Mesodermal cell (in vitro differentiated cells): ENCODE measurements at regions not wholly inside any gene's neighbourhood (a gene's known extent, or its start where the extent isn't known, plus 50 kb on each side); places are given as distances from the start of the nearest gene placed in this dataset.

ENCODE experiments used
- H3K27ac ChIP-seq: 2 replicates; pipeline ENCODE4 v1.7.0; 2013; ENCODE audit warnings: mild to moderate bottlenecking, low read depth, low read length, moderate library complexity; ENCODE audit not compliant: severe bottlenecking
- H3K36me3 ChIP-seq: 2 replicates; pipeline ENCODE4 v1.7.1; 2013; ENCODE audit warnings: mild to moderate bottlenecking, low read length, moderate library complexity; ENCODE audit not compliant: control insufficient read depth, insufficient read depth
- H3K4me1 ChIP-seq: one replicate; pipeline ENCODE4 v1.7.1; 2013; ENCODE audit warnings: mild to moderate bottlenecking, low read length; ENCODE audit not compliant: insufficient read depth, control insufficient read depth, poor library complexity, severe bottlenecking
- H3K4me3 ChIP-seq: 2 replicates; pipeline ENCODE4 v1.7.0; 2013; ENCODE audit warnings: low read length, control low read depth, mild to moderate bottlenecking; ENCODE audit not compliant: insufficient read depth, poor library complexity, severe bottlenecking; ENCODE audit errors: extremely low read depth
- H3K9me3 ChIP-seq: 2 replicates; pipeline ENCODE4 v1.7.1; 2013; ENCODE audit warnings: mild to moderate bottlenecking, low read length, moderate library complexity; ENCODE audit not compliant: control insufficient read depth
- WGBS, 2 experiments: methylation state at CpG; one replicate each; pipeline ENCODE4 v1.1.5; 2013; ENCODE audit warnings: missing lambda C conversion rate in 2 of 2; ENCODE audit not compliant: insufficient coverage in 2 of 2; 5-methylcytosine and 5-hydroxymethylcytosine counted together

DNA sequence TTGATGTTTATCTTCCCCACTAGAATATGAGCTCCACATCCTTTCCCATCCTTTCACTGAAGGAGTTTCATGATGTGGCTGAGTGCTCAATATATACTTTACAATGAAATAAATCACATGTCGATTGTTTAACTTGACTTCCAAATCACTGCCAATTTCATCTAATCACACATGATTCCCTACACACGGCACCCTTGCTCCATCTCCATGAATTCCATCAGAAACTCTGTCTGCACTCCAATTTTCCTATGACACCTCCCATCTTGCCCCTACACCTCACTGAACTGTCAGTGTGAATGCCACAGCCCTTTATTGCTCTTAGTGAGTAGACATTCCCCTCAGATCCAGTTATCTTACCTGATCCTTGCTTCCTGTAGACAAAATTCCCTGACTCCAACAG is 366.0 kb downstream of the CMPK2 start:
- 89 to 100% methylated on average over 2 of the region's 2 CpGs for whole genome bisulfite sequencing, 2 experiments
- H3K4me1 ChIP-seq: no peaks in the 10 kb centered on the region
- H3K36me3 ChIP-seq: no peaks in the 10 kb centered on the region
- H3K27ac ChIP-seq: no peak overlapping the region
- no peaks in the 10 kb centered on the region for H3K9me3 ChIP-seq
- H3K4me3 ChIP-seq: no peak overlapping the region

DNA sequence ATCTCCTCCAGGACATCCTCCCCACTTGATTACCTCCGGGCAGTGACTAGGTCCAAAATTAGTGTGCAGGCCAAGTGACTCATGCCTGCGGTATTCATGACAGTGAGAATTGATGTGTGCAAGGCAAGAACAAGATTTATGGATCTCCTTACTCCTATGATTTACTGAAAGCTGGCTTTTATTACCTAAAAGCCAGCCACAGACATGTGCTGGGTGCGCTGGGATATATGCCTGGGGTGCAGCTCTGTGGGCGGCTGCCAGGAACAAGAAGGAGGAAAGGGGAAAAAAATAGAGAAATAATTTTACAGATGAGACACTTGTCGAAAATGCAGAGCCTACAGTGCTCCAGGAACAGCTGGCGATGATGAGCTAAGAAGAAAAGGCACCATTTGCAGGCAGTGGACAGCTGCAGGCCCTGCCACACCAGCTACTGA is 359.3 kb downstream of the CMPK2 start:
- Histone ChIP-seq H3K4me3 (no peak overlapping the region), H3K4me1 (peaks cover 4% of the 10 kb centered on the region), H3K9me3 (no peaks in the 10 kb centered on the region), H3K36me3 (no peaks in the 10 kb centered on the region), H3K27ac (no peak overlapping the region)
- WGBS, 2 experiments: 90 to 95% methylated on average over 4 of the region's 6 CpGs

DNA sequence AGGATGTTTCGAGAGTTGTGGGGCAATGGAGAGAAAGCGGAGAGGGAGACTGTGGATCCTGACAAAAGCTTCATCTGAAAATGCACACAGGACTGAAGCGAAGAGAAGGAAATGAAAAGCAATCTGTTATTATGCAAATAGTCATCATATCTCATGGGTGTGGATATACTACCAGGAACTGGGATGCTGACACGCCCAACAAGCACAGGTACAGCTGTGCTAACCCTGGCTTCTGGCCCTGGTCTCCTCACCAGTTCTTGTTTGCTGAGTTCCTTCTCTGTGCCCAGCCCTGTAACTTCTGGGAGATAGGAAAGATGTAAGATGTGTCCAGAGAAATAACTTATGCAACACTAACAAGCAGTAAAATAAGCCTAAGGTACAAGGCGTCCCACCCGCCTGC is 358.8 kb downstream of the CMPK2 start:
- Histone ChIP-seq H3K4me1 (peaks cover 4% of the 10 kb centered on the region), H3K36me3 (no peaks in the 10 kb centered on the region), H3K4me3 (no peak overlapping the region), H3K27ac (no peak overlapping the region), H3K9me3 (no peaks in the 10 kb centered on the region)
- WGBS, 2 experiments: 78 to 81% methylated on average over 3 to 5 of the region's 6 CpGs

DNA sequence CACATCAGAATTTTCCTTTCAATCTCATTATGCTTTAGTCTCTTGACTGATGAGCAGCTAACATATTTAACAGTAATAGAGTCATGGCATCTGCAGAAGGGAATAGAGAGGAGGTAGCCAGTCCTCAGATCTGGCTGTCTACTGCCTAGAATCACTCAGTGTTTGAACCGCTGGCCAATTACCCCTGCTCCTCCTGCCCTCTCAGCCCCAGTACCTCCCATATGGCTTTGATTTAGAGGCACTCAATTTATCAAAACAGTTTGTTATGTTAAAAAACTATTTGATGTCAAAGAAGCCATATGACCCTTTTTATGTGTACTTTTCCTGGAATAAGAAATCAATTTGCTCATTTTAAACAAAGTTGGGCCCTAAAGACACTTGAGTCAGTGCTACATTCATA is 355.2 kb downstream of the CMPK2 start:
- no peak overlapping the region for H3K4me3 ChIP-seq
- H3K4me1 ChIP-seq: peaks cover 4% of the 10 kb centered on the region
- H3K36me3 ChIP-seq: no peaks in the 10 kb centered on the region
- H3K27ac ChIP-seq: no peak overlapping the region
- WGBS, 2 experiments: 80 to 100% methylated on average over 1 of the region's 1 CpG
- H3K9me3 ChIP-seq: no peaks in the 10 kb centered on the region

DNA sequence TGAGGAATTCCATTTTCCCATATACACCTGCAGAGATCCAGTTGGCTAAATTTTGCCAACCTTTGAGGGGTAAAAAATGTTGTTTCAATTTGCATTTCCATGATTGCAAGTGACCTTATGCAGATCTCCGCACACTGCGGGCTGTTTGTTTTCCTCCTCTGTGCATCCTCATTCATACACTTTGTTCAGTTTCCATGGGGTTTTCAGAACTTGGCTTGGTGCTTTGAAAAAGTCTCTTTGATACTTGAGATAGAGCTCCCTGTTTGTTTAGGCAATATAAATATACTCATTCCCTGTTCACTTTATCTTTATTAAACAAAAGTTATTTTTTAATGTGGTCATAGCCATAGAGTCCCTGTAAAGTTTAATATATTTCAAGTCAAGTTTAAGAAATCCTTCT is 353.1 kb downstream of the CMPK2 start:
- no peaks in the 10 kb centered on the region for H3K4me1 ChIP-seq
- no peaks in the 10 kb centered on the region for H3K9me3 ChIP-seq
- H3K36me3 ChIP-seq: no peaks in the 10 kb centered on the region
- WGBS, 2 experiments: no CpG with 5 or more reads among the region's 2 CpGs
- no peak overlapping the region for H3K4me3 ChIP-seq
- no peak overlapping the region for H3K27ac ChIP-seq

DNA sequence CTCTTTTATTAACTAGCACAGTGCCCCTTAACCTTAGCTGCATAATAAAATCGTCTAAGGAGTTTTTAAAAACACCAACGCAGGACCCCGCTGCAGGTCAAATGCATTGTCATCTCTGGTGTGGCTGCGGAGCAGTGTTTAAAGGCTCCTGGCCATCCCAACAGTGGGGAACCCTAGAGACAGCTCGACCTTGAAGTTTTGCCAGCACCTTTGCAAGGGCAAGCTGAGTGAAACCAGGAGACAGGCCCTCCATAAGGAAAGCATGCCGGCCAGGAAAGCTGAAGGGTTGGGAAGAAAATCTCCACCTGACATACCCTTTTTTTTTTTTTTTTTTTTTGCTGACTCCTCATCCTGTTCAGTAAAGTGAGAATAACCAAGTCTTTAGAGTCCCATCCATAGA is 349.0 kb downstream of the CMPK2 start:
- Histone ChIP-seq H3K36me3 (no peaks in the 10 kb centered on the region), H3K4me3 (no peak overlapping the region), H3K4me1 (no peaks in the 10 kb centered on the region), H3K9me3 (no peaks in the 10 kb centered on the region), H3K27ac (no peak overlapping the region)
- 79 to 88% methylated on average over 4 to 5 of the region's 6 CpGs for WGBS, 2 experiments

DNA sequence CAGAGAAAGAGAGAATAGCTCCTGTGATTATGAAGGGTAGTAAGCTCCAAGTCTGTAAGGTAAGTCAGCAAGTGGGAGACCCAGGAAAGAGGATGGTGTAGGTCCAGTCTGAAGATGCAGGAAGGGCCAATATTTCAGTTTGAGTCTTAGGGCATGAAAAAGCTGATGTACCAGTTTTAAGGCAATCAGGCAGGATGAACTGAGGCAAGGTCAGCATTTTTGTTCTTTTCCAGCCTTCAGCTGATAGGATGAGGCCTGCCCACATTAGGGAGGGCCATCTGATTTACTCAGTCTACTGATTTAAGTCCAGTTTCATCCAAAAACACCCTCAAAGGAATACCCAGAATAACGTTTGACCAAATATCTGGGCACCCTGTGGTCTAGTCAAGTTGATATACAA is 347.3 kb downstream of the CMPK2 start:
- no peaks in the 10 kb centered on the region for H3K4me1 ChIP-seq
- H3K9me3 ChIP-seq: no peaks in the 10 kb centered on the region
- H3K27ac ChIP-seq: no peak overlapping the region
- WGBS, 2 experiments: no CpG with 5 or more reads among the region's 1 CpG
- H3K36me3 ChIP-seq: no peaks in the 10 kb centered on the region
- no peak overlapping the region for H3K4me3 ChIP-seq

DNA sequence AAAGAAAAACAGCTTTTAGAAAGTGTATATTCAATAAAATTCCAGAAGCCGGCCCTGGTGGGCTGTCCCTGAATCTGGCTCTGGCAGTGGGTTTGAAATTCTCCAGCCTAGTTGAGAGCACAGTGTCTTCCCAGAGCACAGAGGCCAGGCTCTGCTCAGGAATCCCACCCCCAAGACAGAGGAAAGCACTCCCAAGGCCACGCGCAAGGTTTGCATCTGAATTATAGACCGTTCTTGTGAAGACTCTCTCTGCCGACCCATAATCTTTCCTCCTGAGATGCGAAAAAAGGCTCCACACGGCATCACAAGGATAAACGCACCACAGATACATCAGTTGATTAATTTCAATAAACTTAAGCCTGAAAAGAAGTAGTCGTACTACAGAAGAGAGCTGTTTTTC is 342.2 kb downstream of the CMPK2 start:
- peaks cover 6% of the 10 kb centered on the region for H3K4me1 ChIP-seq
- H3K27ac ChIP-seq: no peak overlapping the region
- no peaks in the 10 kb centered on the region for H3K9me3 ChIP-seq
- no peak overlapping the region for H3K4me3 ChIP-seq
- WGBS, 2 experiments: 68 to 86% methylated on average over 2 to 6 of the region's 9 CpGs
- H3K36me3 ChIP-seq: no peaks in the 10 kb centered on the region

DNA sequence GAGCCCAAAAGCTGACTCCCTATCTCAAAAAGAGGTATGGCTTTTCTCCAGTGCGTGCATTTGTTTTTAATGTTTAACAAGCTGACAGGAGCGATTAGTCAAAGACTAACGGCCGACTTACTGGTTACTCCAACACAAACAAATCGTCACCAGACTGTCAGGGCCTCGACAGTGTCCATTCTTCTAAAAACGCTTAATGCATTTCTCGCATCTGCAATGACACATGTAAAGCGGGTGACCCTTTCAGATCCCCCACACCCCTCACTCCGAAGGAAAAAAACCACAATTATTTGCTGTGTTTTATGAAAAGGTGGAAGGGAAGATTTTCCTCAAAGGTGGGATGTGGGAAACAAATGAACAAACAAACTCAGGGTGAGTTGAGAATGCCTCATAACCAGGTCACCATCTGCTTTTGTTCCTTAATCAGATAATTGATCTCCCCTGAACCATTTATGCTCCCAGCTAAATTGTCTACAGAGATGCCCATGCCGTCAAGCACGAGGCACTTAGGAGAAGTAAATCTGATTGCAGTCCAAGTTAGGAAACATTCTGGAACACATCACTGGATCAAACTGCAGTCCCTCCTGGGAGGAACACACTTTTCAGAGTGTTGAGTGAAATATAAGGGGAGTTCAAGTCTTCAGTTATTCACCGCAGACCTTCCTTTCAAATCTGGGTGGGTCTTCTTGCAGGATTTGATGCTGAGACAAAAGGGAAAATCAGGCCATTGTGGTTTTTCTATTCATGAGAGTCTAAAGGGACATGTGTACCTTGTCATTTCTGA is 340.8 kb downstream of the CMPK2 start:
- peak overlapping the region; percentile 32 for H3K27ac ChIP-seq

DNA sequence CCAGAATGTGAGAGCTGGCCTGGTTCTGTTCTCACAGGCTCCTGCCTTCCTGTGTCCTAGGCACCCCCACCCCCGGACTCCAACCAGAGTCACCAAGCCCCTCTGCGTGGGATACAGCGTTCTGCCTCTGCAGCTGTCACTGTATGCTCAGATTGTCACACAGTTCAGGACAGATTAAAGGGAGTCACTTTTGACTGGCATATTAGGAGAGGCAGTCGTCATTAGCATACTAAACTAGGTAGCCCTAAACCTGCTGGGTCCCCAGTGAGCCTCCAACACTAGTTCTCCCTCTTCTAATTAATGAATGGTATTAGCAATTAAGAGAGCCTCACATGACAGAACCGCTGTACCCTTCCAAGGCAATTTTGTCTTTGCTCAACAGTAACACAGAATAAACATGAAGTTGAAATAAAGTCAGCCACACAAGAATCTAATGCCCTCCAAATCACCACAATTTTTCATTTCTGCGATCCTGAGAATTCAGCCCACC is 340.2 kb downstream of the CMPK2 start:
- Histone ChIP-seq H3K4me3 (no peak overlapping the region), H3K27ac (no peak overlapping the region), H3K4me1 (peaks cover 6% of the 10 kb centered on the region), H3K9me3 (no peaks in the 10 kb centered on the region), H3K36me3 (no peaks in the 10 kb centered on the region)
- 68 to 75% methylated on average over 3 to 5 of the region's 6 CpGs for WGBS, 2 experiments

More for the DNA sequence above, 340.8 kb downstream of the CMPK2 start:
- WGBS, 2 experiments: 92 to 96% methylated on average over 7 to 9 of the region's 13 CpGs
- Histone ChIP-seq H3K4me1 (peaks cover 6% of the 10 kb centered on the region), H3K9me3 (no peaks in the 10 kb centered on the region), H3K4me3 (no peak overlapping the region), H3K36me3 (no peaks in the 10 kb centered on the region)

DNA sequence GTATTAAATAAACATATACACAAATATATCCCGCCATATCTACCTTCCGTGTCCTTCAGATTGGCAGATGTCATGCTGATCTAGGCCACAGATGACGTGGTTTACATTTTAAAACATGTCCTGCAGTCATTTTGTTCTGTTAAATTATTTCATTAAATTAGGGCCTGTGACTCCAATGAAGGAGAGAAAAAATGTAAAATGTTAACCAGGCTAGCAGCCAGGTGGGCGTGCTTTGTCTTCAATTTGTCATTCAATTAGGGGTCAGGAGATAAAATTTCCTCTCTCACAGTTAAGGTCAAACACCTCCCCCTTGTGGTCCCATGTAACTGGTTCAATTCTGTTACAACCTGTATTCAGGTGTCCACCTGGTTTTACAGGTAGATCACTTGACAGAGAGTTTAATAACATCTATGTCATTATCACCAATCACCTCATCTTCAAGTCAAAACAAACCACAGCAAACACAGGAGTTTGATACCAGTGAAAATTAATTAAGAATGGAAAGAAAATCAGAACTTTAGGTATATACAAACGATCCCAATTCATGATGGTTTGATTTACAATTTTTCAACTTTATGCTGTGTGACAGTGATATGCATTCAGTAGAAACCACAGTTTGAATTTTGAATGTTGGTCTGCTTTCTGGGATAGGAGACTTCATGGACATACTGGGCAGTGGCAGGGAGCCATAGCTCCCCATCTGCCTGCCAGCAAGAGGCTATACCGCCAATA is 339.4 kb downstream of the CMPK2 start:
- Histone ChIP-seq H3K4me1 (peaks cover 6% of the 10 kb centered on the region), H3K27ac (no peak overlapping the region), H3K9me3 (no peaks in the 10 kb centered on the region), H3K36me3 (no peaks in the 10 kb centered on the region), H3K4me3 (no peak overlapping the region)
- WGBS, 2 experiments: 93 to 96% methylated on average over 2 to 3 of the region's 6 CpGs
